ENCODE measurements at regions not wholly inside any gene's neighbourhood (a gene's known extent, or its start where the extent isn't known, plus 50 kb on each side); places are given as distances from the start of the nearest gene placed in this dataset.

DNA sequence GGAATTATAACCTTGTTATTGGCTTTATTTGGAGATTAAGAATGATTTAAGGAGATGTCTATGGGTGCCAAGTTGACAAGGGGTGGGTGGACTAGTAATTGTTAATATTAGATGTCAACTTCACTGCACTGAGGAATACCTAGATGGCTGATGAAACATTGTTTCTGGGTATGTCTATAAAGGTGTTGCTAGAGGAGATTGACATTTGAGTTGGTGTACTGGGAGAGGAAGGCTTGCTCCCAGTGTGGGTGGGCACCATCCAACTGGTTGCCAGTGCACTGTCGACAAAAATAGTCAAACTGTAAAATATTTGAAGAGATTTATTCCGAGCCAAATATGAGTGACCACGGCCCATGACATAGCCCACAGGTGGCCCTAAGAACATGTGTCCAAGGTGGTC lies 378.8 kb downstream of the NDFIP2 start:
- no peak for TF ChIP-seq GATA3 (IDR thresholded peaks at IDR 0.05; ENCODE audit: low read depth, low read length)
- no peak for TF ChIP-seq GATA2 (IDR thresholded peaks at IDR 0.05; ENCODE audit: low read depth, low read length)
